NCI-H1092 treated with DMSO at 0.1 percent for 48 hours (cell line): ENCODE measurements at regions not wholly inside any gene's neighbourhood (a gene's known extent, or its start where the extent isn't known, plus 50 kb on each side); places are given as distances from the start of the nearest gene placed in this dataset.

ENCODE experiments used
- DNase-seq: peaks from one replicate; lab custom pipeline; 2025; lab: John Stamatoyannopoulos, UW

DNA sequence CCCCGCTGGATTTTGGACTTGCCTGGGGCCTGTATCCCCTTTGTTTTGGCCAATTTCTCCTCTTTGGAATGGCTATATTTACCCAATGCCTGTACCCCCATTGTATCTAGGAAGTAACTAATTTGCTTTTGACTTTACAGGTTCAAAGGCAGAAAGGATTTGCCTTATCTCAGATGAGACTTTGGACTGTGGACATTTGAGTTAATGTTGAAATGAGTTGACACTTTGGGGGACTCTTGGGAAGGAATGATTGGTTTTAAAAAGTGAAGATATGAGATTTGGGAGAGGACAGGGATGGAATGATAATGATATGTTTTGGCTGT lies 1220.3 kb upstream of the CITED2 start:
- no peak for DNase-seq

DNA sequence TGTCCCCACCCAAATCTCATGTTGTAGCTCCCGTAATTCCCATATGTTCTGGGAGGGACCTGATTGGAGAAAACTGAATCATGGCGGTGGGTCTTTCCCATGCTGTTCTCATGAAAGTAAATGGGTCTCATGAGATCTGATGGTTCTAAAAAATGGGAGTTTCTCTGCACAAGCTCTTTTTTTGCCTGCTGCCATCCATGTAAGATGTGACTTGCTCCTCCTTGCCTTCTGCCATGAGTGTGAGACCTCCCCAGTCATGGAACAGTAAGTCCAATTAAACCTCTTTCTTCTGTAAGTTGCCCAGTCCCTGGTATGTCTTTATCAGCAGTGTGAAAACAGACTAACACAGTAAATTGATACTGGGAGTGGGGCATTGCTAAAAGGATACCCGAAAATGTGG lies 1218.4 kb upstream of the CITED2 start:
- DNase-seq: no peak

DNA sequence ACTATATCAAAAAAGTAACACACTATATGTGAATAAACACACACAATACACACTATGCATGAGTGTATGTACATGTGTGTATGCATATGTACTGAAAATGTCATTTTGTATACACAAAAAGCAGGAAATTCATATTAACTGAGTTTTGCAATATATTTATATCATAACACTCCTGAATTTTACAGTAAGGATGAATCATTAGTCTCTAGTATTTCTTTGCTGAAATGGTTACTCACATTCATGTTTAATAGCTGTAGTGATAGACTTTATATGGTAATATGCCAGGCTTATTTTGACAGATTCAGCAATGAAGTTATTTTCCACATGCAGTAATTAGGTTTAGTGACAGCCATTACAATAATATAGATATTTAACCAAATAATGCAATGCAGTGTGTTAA lies 1216.2 kb upstream of the CITED2 start:
- no peak for DNase-seq

DNA sequence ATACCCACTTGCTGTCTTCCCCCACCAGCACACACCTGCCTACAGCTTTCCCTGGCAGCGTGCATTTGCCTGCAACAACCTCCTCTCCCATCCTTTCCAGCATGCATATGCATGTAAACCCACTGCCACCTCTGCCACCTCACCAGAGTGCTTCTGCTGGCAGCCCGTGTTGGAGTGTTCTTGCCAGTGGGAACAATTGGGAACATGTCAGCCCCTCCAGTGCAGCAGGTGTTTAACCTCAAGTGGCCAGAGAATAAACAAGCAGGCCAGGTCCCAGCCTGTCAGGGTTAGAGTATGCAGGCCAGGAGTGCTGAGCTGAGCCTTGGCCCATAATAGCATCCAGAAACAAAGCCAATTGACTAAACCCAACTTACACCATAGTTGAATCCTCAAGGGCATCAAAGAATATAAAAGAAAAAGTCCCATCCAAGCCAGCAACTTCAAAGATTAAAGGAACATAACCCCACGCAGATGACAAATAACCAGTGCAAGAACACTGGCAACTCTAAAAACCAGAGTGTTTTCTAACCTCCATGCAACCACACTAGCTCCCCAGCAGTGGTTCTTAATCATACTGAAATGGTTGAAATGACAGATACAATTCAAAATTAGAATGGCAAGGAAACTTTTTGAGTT lies 1212.1 kb upstream of the CITED2 start:
- peak; percentile 11 for DNase-seq

DNA sequence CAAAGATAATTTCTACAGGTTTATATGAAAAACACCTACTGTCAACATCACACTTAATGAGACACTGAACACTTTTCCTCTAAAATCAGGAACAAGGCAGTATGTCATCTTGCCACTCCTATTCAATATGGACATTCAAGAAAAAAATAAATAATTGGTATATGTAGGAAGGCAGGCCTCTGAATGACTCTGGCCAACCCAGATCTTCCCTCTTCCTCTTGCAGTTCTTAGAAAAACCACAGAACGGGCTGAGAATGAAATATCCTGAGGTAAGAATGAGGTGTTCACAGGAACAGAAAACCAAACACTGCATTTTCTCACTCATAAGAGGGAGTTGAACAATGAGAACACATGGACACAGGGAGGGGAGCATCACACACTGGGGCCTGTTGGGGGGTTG lies 1207.2 kb upstream of the CITED2 start:
- no peak for DNase-seq

DNA sequence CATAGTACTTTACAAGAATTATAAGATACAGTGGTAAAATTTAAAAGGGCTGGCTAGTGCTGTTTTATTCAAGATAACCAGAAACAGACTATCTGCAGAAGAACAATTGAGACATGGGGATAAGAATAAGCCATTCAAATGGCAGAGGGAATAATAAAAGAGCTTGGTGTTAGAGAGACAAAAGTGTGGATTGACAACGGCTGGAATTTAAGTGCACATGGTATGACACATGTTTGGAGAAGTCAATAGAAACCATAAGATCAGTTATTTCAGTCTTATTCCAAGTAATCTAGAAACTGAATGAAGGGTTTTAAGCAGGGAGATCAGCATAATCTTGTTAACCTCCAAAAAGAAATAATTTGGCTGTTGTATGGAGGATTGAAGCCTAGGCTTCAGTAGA lies 1205.5 kb upstream of the CITED2 start:
- DNase-seq: no peak

DNA sequence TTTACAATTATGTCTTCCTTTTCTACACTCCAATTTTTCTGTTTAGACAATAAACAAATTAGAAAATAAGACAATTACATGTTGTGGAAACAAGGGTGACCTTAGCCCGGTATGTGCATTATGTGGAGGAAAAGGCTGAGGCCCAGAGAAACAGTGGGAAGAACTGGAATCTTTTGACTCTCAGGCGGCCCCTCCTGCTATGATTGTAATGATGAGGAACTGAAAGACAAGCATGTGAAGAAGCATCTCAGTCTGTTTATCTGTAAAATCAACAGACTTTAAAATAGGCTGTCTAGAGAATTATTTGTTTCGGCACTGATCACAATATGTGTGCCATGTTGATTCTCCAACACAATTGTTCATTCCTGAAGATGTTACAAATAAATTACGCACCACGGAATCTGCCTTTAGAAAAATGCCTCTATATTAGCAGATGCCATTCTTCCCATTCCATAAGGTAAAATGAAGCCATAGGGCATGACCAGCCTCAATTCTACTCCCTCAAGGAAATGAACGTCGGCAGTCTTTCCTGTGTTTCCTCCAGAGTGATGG lies 1201.6 kb upstream of the CITED2 start:
- no peak for DNase-seq

DNA sequence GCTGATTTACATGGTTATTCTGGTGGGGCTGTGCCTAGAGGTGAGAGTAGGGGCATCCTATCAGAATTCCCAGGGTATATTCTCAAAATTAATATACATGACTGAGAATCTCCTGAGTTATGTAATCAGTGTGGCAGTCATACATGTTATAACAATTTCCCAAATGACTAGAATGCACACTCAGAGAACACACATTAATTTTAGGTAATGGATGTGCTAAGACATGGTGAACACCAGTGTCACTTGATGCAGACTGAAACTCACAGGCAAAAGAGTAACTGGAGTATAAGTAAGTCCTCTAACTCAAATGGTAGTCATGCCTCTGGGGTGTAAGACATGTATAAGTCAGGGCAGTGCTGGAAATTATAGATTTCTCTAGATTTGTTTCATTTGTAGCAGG lies 1198.4 kb upstream of the CITED2 start:
- DNase-seq: no peak

DNA sequence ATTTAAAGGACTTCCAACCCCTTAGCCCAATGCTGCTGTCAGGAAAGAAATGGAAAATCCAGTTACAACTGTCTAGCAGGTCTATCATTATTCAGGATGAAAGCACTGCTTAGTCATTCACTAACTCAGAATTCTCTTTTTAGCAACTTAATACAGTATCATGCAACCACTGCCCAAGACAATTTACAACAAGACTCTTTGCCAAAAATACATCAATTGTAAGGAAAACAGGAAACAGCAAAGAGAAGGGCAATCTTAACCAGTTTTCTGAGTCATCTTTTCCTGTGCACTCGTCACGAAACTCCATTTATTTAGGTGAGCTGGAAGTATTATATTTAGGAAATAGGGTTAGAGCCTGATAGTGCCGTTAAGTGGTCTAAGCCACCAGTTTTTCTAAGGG lies 1197.7 kb upstream of the CITED2 start:
- DNase-seq: no peak

DNA sequence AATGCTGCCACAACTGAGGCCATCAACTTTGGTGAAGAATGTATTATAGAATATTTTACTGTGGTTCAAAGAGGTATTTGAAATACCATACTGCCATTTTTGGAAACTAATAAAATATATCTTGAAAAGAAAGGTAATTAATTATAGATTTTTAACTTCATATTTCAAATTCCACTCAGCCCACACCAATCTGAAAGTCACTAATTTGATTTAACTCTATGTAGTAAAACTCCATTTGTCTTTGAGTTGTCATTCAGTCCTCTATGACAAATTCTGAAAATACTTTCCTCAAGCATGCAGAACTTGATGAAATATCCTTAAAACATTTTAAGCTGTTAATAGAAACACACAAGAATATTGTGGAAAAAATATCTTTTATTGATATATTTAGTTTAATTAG lies 1196.7 kb upstream of the CITED2 start:
- DNase-seq: no peak

DNA sequence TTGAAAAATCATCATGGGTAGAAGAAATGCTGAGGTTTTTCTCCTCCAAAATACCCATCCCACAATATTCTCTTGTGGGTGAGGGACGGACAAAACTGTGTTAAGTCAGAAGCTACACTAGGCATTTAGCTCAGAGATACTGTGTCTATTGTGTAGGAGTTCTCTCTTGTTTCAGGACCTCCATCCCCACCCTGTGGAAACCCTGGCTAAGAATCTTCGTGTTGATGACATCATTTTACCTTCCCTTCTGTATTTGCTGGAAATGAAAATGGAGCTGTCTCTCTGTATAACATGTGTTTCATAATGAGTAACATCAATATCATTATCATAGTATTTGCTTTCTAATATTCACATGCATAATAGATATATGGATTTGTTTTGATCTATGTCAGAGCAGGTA lies 1193.0 kb upstream of the CITED2 start:
- DNase-seq: no peak

DNA sequence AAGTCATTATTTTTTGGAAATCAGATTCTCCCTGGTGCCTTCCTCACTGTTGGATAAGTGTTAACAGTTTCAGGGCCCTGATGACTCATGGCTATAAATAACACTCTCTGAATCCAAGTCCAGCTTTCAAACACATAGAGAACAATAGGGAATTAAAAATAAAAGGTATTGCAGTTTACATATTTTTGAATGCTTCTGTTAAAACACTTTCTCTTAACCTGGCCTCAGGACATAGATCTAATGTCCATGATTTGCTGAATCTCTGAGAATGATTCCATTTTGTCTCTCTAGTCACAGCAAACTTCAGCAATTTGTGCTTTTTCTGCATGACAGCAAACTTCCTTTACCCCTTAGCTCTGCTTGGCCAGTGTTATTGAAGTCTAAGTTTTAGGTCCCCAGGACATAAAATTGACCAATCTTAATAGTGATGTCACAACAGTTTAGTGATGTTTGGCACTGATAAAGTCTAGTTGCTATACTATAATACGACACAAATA lies 1192.4 kb upstream of the CITED2 start:
- no peak for DNase-seq

DNA sequence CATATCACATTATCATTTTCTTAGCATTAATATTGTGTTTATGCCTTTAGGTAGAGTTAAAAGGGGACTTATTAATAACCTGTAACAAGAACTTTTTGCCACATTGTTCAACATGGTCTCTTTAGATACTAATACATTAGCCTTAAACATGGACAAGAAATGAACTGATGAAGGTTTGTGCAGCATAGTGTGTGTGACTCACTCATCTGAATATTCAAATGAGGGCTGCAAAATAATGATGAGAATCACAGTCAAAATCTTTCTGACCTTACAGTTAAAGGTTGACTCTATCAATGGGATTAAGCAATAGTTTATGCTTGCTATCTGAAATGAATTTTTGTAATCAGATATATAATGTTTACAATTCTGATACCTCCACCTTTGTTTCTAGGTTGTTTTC lies 1189.3 kb upstream of the CITED2 start:
- no peak for DNase-seq

DNA sequence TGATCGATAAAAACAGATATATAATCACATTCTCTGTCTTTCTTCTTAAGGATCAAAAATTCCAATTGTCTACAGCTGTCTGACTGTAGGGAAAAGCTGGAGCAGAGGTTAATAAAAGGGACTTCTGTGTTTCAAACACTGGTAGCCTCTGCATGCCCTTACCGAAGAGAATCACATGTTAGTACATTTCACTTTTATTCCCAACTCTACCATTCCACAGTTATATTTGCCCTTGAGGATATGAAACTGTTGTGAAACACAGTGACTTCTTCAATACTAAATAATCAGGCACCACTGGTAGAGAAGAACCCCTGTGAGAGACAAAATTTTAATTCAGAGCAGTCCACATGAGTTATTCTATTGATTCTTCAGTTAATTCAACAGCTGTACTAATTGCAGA lies 1187.3 kb upstream of the CITED2 start:
- DNase-seq: no peak

DNA sequence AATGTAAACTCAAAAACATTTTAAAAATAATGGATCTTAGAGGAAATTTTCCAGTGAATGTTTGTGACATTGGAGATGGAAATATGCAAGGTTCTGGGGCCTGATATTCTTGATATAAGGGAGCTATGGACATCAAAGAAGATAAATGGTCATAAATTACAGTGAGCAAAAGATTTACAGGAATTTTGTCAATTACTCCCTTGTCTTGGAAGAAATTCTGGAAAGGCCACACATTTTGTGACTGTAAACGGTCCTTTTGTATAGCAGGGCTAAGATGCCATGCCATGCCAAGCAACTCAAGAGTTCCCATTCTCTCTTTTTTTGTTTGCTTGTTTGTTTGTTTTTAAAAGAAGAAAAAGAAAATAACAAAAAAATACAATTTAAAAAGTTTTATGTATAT lies 1186.2 kb upstream of the CITED2 start:
- no peak for DNase-seq

DNA sequence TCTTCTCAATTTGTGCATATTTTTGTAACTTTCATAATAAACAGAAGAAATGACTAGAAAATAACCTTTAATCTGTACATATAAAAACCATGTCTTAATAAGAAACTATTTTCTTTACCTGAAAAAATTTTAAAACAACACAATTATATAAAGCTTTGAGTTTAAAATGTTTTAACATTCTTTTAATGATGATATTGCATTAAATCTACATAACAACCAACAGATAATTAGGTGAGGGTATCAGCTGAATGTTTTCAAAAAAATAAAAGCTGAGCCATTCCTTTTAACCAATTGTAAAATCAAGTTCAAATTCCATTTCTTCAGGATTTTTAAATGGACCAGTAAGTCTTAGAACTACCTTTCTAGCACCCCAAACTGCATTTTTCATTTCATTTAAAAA lies 1185.0 kb upstream of the CITED2 start:
- DNase-seq: no peak

DNA sequence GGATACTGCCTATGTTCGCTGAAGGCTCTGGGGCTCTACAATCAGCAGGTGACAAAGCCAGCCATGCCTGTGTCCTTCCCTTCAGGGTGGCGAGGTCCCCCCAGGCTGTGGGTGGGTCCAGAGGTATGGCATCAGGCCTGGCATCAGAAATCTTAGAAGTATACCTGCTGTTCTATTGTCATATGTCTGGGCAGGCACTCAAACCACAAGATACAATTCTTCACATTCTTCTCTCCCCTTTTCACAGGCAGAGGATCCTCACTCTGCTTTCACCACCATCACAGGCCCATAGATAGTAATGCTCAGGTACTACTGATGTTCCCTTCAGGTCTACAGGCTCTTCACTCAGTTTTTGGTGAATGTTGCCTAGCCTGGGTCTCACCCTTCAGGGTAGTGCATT lies 1180.0 kb upstream of the CITED2 start:
- DNase-seq: no peak

DNA sequence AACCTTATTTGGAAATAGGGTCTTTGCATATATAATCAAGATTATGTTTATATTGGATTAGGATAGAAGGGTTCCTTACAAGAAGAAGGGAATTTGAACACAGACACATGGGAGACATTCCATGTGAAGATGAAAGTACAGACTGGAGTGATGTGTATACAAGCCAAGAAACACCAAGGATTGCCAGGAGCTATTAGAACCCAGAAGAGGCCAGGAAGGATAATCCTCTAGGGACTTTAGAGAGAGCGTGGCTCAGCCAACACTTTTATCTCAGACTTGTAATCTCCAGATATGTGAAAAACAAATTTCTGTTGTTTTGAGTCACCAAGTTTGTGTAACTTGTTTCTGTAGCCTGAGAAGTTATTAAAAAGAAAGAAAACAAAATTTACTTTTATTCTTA lies 1173.9 kb upstream of the CITED2 start:
- DNase-seq: no peak

DNA sequence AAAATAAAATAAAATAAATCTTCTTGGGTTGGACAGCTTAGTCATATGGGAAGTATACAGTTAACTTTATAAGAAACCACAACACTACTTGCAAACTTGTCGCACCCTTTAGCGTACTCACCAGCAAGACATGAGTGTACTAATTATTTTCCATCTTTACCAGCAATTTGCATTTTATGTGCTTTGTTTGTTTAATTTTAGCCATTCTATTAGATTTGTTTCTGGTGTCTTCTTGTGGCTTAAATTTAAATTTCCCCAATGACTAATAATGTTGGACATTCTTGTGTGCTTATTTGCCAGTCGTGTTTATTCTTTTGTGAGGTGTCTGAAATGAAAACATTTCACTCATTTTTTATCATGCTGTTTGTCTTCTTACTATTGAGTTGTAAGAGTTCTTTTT lies 1172.2 kb upstream of the CITED2 start:
- no peak for DNase-seq

DNA sequence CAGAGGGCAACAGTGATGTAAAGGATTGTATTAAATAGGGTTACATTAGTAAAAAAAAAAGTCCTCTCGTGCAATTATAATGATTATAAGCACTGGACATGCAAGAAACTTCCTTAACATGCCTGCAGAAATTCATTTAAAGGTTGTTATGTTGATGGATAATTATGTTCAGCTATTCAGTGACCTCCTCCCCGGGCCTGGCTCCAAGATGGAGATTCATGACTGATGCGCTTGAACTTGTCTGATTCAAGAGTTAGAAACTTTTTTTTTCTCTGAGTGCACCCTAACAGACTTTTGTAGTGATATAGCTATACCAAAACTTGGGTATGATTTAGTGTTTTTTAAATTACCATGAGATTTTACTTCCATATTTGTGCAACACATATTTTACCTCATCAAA lies 1170.0 kb upstream of the CITED2 start:
- DNase-seq: no peak

DNA sequence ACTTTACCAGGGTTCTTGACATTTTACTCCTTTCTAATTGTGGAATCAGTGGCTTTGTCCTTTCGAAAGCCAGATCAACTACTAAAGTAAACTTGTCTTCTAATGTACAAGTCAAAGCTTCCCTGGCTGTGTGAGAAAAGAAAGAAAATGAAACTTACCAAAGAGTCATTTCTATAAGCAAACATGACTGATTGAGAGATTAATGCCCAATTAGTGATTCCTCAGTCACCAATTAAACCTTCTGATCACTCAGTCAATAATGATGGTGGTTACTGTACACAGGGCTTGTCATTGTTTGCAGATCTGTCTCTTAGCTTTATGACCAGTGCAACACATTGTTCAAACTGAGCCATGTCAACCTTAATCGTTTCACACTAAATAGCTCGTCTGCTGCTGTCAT lies 1168.4 kb upstream of the CITED2 start:
- no peak for DNase-seq

DNA sequence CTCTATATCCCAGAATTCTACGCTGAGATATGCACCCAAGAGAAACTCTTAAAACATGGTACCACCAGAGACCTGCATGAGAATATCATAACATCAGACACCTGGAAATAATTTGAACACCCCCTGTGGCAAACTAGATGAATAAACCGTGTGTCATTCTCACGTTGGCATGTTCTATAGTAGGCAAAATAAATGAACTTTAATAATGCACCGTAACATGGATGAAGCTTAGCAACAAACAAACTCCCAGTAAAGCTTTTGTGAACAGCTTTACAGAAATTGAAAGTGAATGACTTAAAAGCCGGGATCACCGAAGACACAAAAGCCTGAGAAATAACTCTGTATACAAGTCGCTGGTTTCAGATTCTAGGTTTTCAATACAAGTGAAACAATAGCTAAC lies 1166.8 kb upstream of the CITED2 start:
- no peak for DNase-seq

DNA sequence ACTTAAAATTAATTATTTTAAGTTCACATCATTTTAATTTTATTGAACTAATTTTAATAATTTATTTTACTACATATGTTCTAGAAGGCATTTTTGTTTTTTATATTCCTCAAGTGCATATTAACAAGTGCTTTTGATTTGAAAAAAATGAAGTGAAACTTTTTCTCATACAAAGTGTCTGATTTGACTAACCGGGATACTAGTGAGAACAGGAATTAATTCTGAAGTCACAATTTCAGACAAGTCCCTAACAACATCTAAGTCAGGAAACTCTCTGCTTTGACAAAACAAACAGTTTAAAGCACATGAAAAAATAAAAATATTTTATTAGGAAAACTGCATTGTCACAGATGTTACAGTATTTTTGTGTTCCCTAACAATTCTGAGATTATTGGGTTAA lies 1166.3 kb upstream of the CITED2 start:
- DNase-seq: no peak

DNA sequence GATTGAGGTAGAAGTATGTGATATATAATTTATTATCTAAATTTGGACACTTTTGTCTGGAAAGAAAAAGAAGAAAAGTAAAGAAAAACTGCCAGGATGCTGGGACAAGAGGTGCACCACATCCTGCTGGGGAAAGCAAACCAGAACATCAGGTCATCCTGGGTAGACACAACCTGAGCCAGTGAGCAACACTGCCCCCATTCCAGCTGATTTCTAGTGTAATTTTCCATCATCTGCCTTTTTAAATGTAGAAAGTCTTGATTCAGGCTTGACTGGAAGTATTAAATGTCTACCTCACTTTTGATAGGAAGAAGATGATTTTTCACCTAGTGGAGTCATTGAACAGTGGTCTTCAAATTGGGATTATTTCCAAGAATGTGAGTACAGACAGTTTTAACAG lies 1164.5 kb upstream of the CITED2 start:
- DNase-seq: no peak
